Cardiac fibroblast (primary cell): ENCODE measurements at regions not wholly inside any gene's neighbourhood (a gene's known extent, or its start where the extent isn't known, plus 50 kb on each side); places are given as distances from the start of the nearest gene placed in this dataset.

Experiments
- DNase-seq, 2 donors: peaks; one replicate each; pipeline versions ENCODE4 v3.0.0 to v3.0.0-alpha.2; 2010; ENCODE audit warnings: low read depth in 2 of 2
- H3K4me3 ChIP-seq, 2 donors: replicated peaks in 1 of 2; 1 replicate in 1 of 2; 2 replicates in 1 of 2; pipeline ENCODE4 v1.5.1; 2011; ENCODE audit warnings: low read depth in 2 of 2, low read length in 2 of 2, mild to moderate bottlenecking in 2 of 2, moderate library complexity in 1 of 2
- CTCF ChIP-seq: IDR thresholded peaks from one replicate; pipeline ENCODE4 v1.5.1; 2011; ENCODE audit warnings: low read depth, mild to moderate bottlenecking, low read length, inconsistent platforms

- H3K4me3 ChIP-seq = no peak overlapping the region
- TF ChIP-seq CTCF = peak; percentile 76
- DNase-seq = peak; percentile 54 to 62
Measured at GRCh38 chr1:55378582-55378981, 163.4 kb upstream of the USP24 start.

GRCh38 chr1:55376897-55377296 lies 161.7 kb upstream of the USP24 start:
- no peak for TF ChIP-seq CTCF
- H3K4me3 ChIP-seq = no peak overlapping the region

DNA sequence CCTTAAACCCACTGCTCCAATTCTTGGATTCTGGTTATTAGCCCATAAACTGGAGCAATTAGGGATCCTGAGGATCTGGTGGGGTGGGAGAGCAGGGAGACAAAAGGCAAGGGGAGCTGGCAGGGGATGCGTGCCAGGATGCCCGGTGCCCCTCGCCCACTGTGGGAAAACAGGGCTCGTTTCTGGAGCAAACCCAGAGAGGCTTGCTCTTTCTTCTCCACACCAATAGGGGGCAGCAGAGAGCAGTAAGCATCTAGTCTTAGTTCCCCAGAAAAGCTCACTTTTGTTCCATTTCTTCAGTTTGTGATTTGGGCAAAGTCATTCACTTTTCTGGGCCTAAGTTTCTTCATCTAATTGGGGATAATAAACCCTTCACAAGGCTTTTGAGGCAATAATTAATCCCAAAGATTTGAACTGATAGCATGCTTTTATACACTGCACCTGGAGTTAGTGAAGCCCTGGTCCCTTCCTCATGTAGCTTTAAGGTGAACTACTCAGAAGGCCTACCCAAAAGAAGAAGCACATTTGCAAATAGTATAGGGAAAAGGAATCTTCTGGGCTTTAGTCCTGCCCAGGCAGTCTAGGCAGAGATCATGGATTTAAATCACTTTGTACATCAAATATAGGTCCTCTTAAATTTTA lies 160.6 kb upstream of the USP24 start:
- peak; percentile 92 for TF ChIP-seq CTCF
- H3K4me3 ChIP-seq = no peak overlapping the region
- DNase-seq = peak; percentile 71 to 72

More at GRCh38 chr1:55376897-55377296, 161.7 kb upstream of the USP24 start:
- no peak for DNase-seq

- DNase-seq = peak in 1 of 2 donors; percentile 13
- no peak for TF ChIP-seq CTCF
- H3K4me3 ChIP-seq = no peak overlapping the region
Measured at GRCh38 chr1:55374801-55375616, 159.8 kb upstream of the USP24 start.

DNA sequence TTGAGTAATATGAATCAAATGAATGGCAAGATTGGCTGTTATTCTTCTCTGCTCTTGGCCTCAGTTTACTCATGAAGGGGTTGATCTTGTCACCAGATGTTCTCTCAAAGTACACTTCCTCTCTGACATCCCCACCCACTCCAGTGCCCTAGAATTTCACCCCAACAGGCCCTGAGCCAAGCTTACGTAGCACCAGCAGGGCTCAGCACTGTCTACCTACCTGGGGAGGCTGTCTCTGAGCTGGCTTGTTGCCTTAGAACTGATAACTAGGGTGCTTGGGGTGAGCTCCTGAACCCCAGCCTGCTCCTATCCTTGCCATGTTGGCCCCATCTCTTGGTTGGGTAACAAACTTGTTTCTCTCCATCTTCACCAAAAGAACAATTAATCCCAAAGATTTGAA lies 159.1 kb upstream of the USP24 start:
- no peak for TF ChIP-seq CTCF
- DNase-seq = no peak
- H3K4me3 ChIP-seq = no peak overlapping the region

DNA sequence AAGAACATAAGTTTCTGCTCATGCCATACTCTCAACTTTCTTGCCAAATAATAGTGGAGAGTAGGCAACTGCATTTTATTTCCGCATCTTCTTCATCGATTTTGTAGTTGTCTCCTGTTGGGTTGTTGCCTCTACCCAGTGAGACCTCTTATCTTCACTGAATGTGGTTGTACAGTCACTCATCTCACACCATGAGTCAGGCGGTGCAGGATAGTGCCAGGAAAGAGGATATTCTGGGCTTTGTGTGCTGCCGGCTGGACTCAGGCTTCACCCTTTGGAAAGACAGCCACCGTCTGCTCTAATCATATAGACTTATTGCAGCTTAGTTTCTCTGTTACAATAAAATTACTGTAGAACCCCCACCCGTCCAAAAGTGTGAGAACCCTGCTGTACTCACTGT lies 154.3 kb upstream of the USP24 start:
- TF ChIP-seq CTCF = no peak
- H3K4me3 ChIP-seq = no peak overlapping the region
- DNase-seq = peak; percentile 55 to 66
